ENCODE measurements at regions not wholly inside any gene's neighbourhood (a gene's known extent, or its start where the extent isn't known, plus 50 kb on each side); places are given as distances from the start of the nearest gene placed in this dataset.

GRCh38 chr7:86301301-86301700 is 342.4 kb upstream of the GRM3 start:
- Histone ChIP-seq H4K20me1 (ENCODE audit: insufficient read depth) (no peaks in the 10 kb centered on the region), H3F3A (ENCODE audit: insufficient read depth, low read length, poor library complexity, severe bottlenecking) (no peaks in the 10 kb centered on the region), H3K9ac (ENCODE audit: low read length) (no peak overlapping the region), H3K9me2 (ENCODE audit: insufficient read depth, low read length) (no peaks in the 10 kb centered on the region), H3K4me2 (ENCODE audit: low read length) (no peak overlapping the region), H3K79me2 (replicated peaks; ENCODE audit: insufficient read depth, low read length) (no peaks in the 10 kb centered on the region), H3K36me3 (ENCODE audit: insufficient read depth, low read length) (no peaks in the 10 kb centered on the region), H3K27me3 (ENCODE audit: insufficient read depth, low read depth, low read length) (no peaks in the 10 kb centered on the region), H3K9me3 (ENCODE audit: low read length) (no peaks in the 10 kb centered on the region), H2AFZ (ENCODE audit: low read depth, low read length) (no peak overlapping the region), H3K27ac (ENCODE audit: low read length) (no peak overlapping the region), H3K4me3 (ENCODE audit: low read length) (no peak overlapping the region)
- TF ChIP-seq EP300 (conservative IDR thresholded peaks at IDR 0.05; ENCODE audit: poor library complexity, severe bottlenecking) (no peak), TAF1 (IDR thresholded peaks at IDR 0.05; ENCODE audit: low read depth) (no peak)

- H3K9me3 ChIP-seq (ENCODE audit: low read length), result no peaks in the 10 kb centered on the region
- no peaks in the 10 kb centered on the region for H3F3A ChIP-seq (ENCODE audit: insufficient read depth, low read length, poor library complexity, severe bottlenecking)
- H3K27ac ChIP-seq (ENCODE audit: low read length), result no peak overlapping the region
- no peaks in the 10 kb centered on the region for H3K79me2 ChIP-seq (replicated peaks; ENCODE audit: insufficient read depth, low read length)
- H3K36me3 ChIP-seq (ENCODE audit: insufficient read depth, low read length), result no peaks in the 10 kb centered on the region
- no peak overlapping the region for H3K4me2 ChIP-seq (ENCODE audit: low read length)
- H3K4me3 ChIP-seq (ENCODE audit: low read length), result peak overlapping the region; percentile 4
- no peak for TF ChIP-seq MXI1 (conservative IDR thresholded peaks at IDR 0.05; ENCODE audit: poor library complexity, severe bottlenecking)
- TF ChIP-seq EP300 (conservative IDR thresholded peaks at IDR 0.05; ENCODE audit: poor library complexity, severe bottlenecking), result peak; percentile 71
- TF ChIP-seq RAD21 (conservative IDR thresholded peaks at IDR 0.05), result no peak
- TF ChIP-seq CTCF (IDR thresholded peaks at IDR 0.05; ENCODE audit: poor library complexity, severe bottlenecking), result no peak
- no peak for TF ChIP-seq EZH2 (IDR thresholded peaks at IDR 0.05; ENCODE audit: borderline replicate concordance, insufficient read depth, low read length, poor library complexity, severe bottlenecking)
- no peaks in the 10 kb centered on the region for H3K9me2 ChIP-seq (ENCODE audit: insufficient read depth, low read length)
- no peak overlapping the region for H2AFZ ChIP-seq (ENCODE audit: low read depth, low read length)
- no peaks in the 10 kb centered on the region for H3K27me3 ChIP-seq (ENCODE audit: insufficient read depth, low read depth, low read length)
- no peaks in the 10 kb centered on the region for H4K20me1 ChIP-seq (ENCODE audit: insufficient read depth)
- H3K9ac ChIP-seq (ENCODE audit: low read length), result no peak overlapping the region
Measured at GRCh38 chr7:86295526-86295925, 348.2 kb upstream of the GRM3 start.

- H2AFZ ChIP-seq (ENCODE audit: low read depth, low read length), result no peak overlapping the region
- no peak overlapping the region for H3K4me2 ChIP-seq (ENCODE audit: low read length)
- H3K9me3 ChIP-seq (ENCODE audit: low read length), result no peaks in the 10 kb centered on the region
- no peaks in the 10 kb centered on the region for H3K27me3 ChIP-seq (ENCODE audit: insufficient read depth, low read depth, low read length)
- no peaks in the 10 kb centered on the region for H3K9me2 ChIP-seq (ENCODE audit: insufficient read depth, low read length)
- no peaks in the 10 kb centered on the region for H3K79me2 ChIP-seq (replicated peaks; ENCODE audit: insufficient read depth, low read length)
- no peaks in the 10 kb centered on the region for H3F3A ChIP-seq (ENCODE audit: insufficient read depth, low read length, poor library complexity, severe bottlenecking)
- no peak overlapping the region for H3K27ac ChIP-seq (ENCODE audit: low read length)
- no peaks in the 10 kb centered on the region for H3K36me3 ChIP-seq (ENCODE audit: insufficient read depth, low read length)
- no peak overlapping the region for H3K9ac ChIP-seq (ENCODE audit: low read length)
- TF ChIP-seq CTCF (IDR thresholded peaks at IDR 0.05; ENCODE audit: poor library complexity, severe bottlenecking) (no peak), POLR2AphosphoS5 (IDR thresholded peaks at IDR 0.05) (no peak), REST (IDR thresholded peaks at IDR 0.05; ENCODE audit: borderline replicate concordance) (no peak), TAF1 (IDR thresholded peaks at IDR 0.05; ENCODE audit: low read depth) (no peak), SMC3 (conservative IDR thresholded peaks at IDR 0.05; ENCODE audit: poor library complexity) (no peak), EZH2 (IDR thresholded peaks at IDR 0.05; ENCODE audit: borderline replicate concordance, insufficient read depth, low read length, poor library complexity, severe bottlenecking) (no peak), MXI1 (conservative IDR thresholded peaks at IDR 0.05; ENCODE audit: poor library complexity, severe bottlenecking) (no peak), EP300 (conservative IDR thresholded peaks at IDR 0.05; ENCODE audit: poor library complexity, severe bottlenecking) (no peak), RAD21 (conservative IDR thresholded peaks at IDR 0.05) (no peak)
- H4K20me1 ChIP-seq (ENCODE audit: insufficient read depth), result no peaks in the 10 kb centered on the region
- H3K4me3 ChIP-seq (ENCODE audit: low read length), result no peak overlapping the region
Measured at GRCh38 chr7:86282014-86282682, 361.6 kb upstream of the GRM3 start.
